ENCODE measurements at regions not wholly inside any gene's neighbourhood (a gene's known extent, or its start where the extent isn't known, plus 50 kb on each side); places are given as distances from the start of the nearest gene placed in this dataset.

GRCh38 chr10:123318516-123318915 is 164.3 kb downstream of the BUB3 start:
- TF ChIP-seq POLR2AphosphoS5 (IDR thresholded peaks at IDR 0.05) (no peak), EP300 (IDR thresholded peaks at IDR 0.05) (no peak), CTCF (IDR thresholded peaks at IDR 0.05) (no peak), POLR2A (IDR thresholded peaks at IDR 0.05; ENCODE audit: low read depth) (no peak)
